ENCODE measurements at regions not wholly inside any gene's neighbourhood (a gene's known extent, or its start where the extent isn't known, plus 50 kb on each side); places are given as distances from the start of the nearest gene placed in this dataset.

GRCh38 chr15:39273717-39274411 lies 307.0 kb upstream of the THBS1 start:
- ChIA-PET POLR2A (no interaction called here), CTCF (interaction anchor here (0.6 kb wide), 1 partner anchor 565 kb away, joined by 3 read pairs; no protein-coding TSS in a partner anchor)
- ATAC-seq: peak; percentile 92
- intact Hi-C loops (cut with micrococcal nuclease; ENCODE audit: unreplicated experiment) (no loop called here), in situ Hi-C loops (cut with HindIII; ENCODE audit: low pct_unique_long_range_greater_than_20kb, low sequenced_read_pairs) (no loop called here)
- peak; percentile 93 for TF ChIP-seq TCF7L2 (IDR thresholded peaks at IDR 0.05; ENCODE audit: low read depth, low read length)
- no peak for TF ChIP-seq SIN3A (IDR thresholded peaks at IDR 0.05; ENCODE audit: borderline replicate concordance, insufficient read depth, low read depth, low read length)
- peak; percentile 59; the same call in 1 of the 2 replicates for TF ChIP-seq POLR2AphosphoS5 (IDR thresholded peaks at IDR 0.05; ENCODE audit: low read depth, low read length)
- TF ChIP-seq REST (IDR thresholded peaks at IDR 0.05; ENCODE audit: insufficient read depth in 1 of 2, low read depth in 2 of 2, low read length in 1 of 2): no peak
- TF ChIP-seq CTCF (IDR thresholded peaks at IDR 0.05): no peak
- peak; percentile 27 for DNase-seq (ENCODE audit: low read depth, low spot score)
- H3K27ac ChIP-seq (ENCODE audit: low read length): peak overlapping the region; percentile 59; the same call in 1 of the 2 replicates
- H3K4me1 ChIP-seq (ENCODE audit: control insufficient read depth, insufficient read depth, low read length): peaks cover 13% of the 10 kb centered on the region; the same call in 1 of the 2 replicates
- no peaks in the 10 kb centered on the region for H3K27me3 ChIP-seq (ENCODE audit: control insufficient read depth, insufficient read depth, low read length)
- H3K9me3 ChIP-seq (ENCODE audit: control insufficient read depth, insufficient read depth, low read depth, low read length): no peaks in the 10 kb centered on the region
- H3K36me3 ChIP-seq (ENCODE audit: control insufficient read depth, insufficient read depth, low read length): no peaks in the 10 kb centered on the region
- no TSS peak for BruUV-seq (replicated peaks)
- no peak overlapping the region for H3K4me3 ChIP-seq (ENCODE audit: low read depth in 2 of 2, low read length in 2 of 2)

- no peaks in the 10 kb centered on the region for H3K36me3 ChIP-seq (ENCODE audit: control insufficient read depth, insufficient read depth, low read length)
- in situ Hi-C loops (cut with HindIII; ENCODE audit: low pct_unique_long_range_greater_than_20kb, low sequenced_read_pairs): no loop called here
- H3K27ac ChIP-seq (ENCODE audit: low read length): no peak overlapping the region; the same call in 1 of the 2 replicates
- POLR2A ChIA-PET: no interaction called here
- DNase-seq (ENCODE audit: low read depth, low spot score) (no peak), ATAC-seq (no peak)
- H3K4me1 ChIP-seq (ENCODE audit: control insufficient read depth, insufficient read depth, low read length): peaks cover 13% of the 10 kb centered on the region; the same call in 1 of the 2 replicates
- intact Hi-C loops (cut with micrococcal nuclease; ENCODE audit: unreplicated experiment): no loop called here
- TF ChIP-seq POLR2AphosphoS5 (IDR thresholded peaks at IDR 0.05; ENCODE audit: low read depth, low read length) (no peak), REST (IDR thresholded peaks at IDR 0.05; ENCODE audit: insufficient read depth in 1 of 2, low read depth in 2 of 2, low read length in 1 of 2) (no peak), SIN3A (IDR thresholded peaks at IDR 0.05; ENCODE audit: borderline replicate concordance, insufficient read depth, low read depth, low read length) (no peak), TCF7L2 (IDR thresholded peaks at IDR 0.05; ENCODE audit: low read depth, low read length) (no peak), CTCF (IDR thresholded peaks at IDR 0.05) (no peak)
- no peaks in the 10 kb centered on the region for H3K9me3 ChIP-seq (ENCODE audit: control insufficient read depth, insufficient read depth, low read depth, low read length)
- H3K4me3 ChIP-seq (ENCODE audit: low read depth in 2 of 2, low read length in 2 of 2): no peak overlapping the region
- no TSS peak for BruUV-seq (replicated peaks)
- H3K27me3 ChIP-seq (ENCODE audit: control insufficient read depth, insufficient read depth, low read length): no peaks in the 10 kb centered on the region
- CTCF ChIA-PET: interaction anchor here (0.6 kb wide), 1 partner anchor 105 kb away, joined by 3 read pairs; no protein-coding TSS in a partner anchor
These were observed 305.8 kb upstream of the THBS1 start for GRCh38 chr15:39275066-39275465.

Data from Panc1 (cell line).